AG09309 (cell line): ENCODE measurements at regions not wholly inside any gene's neighbourhood (a gene's known extent, or its start where the extent isn't known, plus 50 kb on each side); places are given as distances from the start of the nearest gene placed in this dataset.
"Not testable (repeated sequence)": the region's sequence is repeated elsewhere in the genome, so short reads cannot be mapped to it uniquely, and the experiment has no call there.

Experiments
- DNase-seq: peaks from one replicate; pipeline ENCODE4 v3.0.0-alpha.2; 2010; ENCODE audit warnings: low read depth
- H3K4me3 ChIP-seq: 2 replicates; pipeline ENCODE4 v1.5.1; 2011; ENCODE audit warnings: mild to moderate bottlenecking, low read depth, low read length, moderate library complexity; ENCODE audit not compliant: control insufficient read depth
- CTCF ChIP-seq: IDR thresholded peaks from 2 replicates; pipeline ENCODE4 v1.5.1; 2011; ENCODE audit warnings: mild to moderate bottlenecking, low read depth, low read length, inconsistent platforms; ENCODE audit not compliant: insufficient read depth, control insufficient read depth; ENCODE audit errors: missing control alignments

GRCh38 chr10:30553626-30554439 is 75.7 kb downstream of the LYZL2 start:
- TF ChIP-seq CTCF: no peak
- H3K4me3 ChIP-seq: no peak overlapping the region
- DNase-seq: no peak

- TF ChIP-seq CTCF: no peak
- H3K4me3 ChIP-seq: no peak overlapping the region
- no peak for DNase-seq
Observed at GRCh38 chr10:30553018-30553625, 76.4 kb downstream of the LYZL2 start.

GRCh38 chr10:30550967-30551815 is 78.4 kb downstream of the LYZL2 start:
- H3K4me3 ChIP-seq: no peak overlapping the region
- no peak for TF ChIP-seq CTCF
- DNase-seq: no peak

- not testable (repeated sequence) for DNase-seq, H3K4me3 ChIP-seq
Observed at GRCh38 chr10:30549134-30549687, 80.3 kb downstream of the LYZL2 start.

- DNase-seq: no peak
- no peak for TF ChIP-seq CTCF
- H3K4me3 ChIP-seq: no peak overlapping the region
Observed at GRCh38 chr10:30546511-30546910, 83.0 kb downstream of the LYZL2 start.

- TF ChIP-seq CTCF: no peak
Observed at GRCh38 chr10:30542895-30543288, 86.7 kb downstream of the LYZL2 start.

More at GRCh38 chr10:30542895-30543288, 86.7 kb downstream of the LYZL2 start:
- no peak overlapping the region for H3K4me3 ChIP-seq
- no peak for DNase-seq
